GM21381 (cell line): ENCODE measurements at regions not wholly inside any gene's neighbourhood (a gene's known extent, or its start where the extent isn't known, plus 50 kb on each side); places are given as distances from the start of the nearest gene placed in this dataset.
"Not testable (repeated sequence)": the region's sequence is repeated elsewhere in the genome, so short reads cannot be mapped to it uniquely, and the experiment has no call there.

Source experiments
- ATAC-seq: cut with Tn5 transposase; IDR thresholded peaks from one replicate; pipeline ENCODE4 v1.9.1; 2021; ENCODE audit warnings: mild to moderate bottlenecking, moderate library complexity; ENCODE audit not compliant: unreplicated experiment

DNA sequence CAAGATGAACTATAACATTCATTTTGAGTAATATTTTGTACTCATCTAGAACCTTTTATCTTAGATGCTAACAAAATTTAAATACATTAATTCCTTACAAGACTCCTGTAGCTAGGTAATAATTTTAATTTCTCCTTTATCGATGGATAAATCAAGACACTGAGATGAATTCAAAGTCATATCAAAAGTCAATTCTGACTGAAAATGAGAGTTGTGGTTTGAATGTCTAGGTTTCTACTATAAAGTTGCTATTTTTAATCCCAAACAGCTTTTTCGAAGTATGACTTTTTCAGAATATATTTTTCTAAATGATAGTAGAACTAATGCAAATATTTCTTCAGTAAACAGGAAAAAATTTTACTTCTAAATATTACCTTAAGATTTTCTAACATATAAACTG, 491.7 kb upstream of the FAM174A start:
- no peak for ATAC-seq

DNA sequence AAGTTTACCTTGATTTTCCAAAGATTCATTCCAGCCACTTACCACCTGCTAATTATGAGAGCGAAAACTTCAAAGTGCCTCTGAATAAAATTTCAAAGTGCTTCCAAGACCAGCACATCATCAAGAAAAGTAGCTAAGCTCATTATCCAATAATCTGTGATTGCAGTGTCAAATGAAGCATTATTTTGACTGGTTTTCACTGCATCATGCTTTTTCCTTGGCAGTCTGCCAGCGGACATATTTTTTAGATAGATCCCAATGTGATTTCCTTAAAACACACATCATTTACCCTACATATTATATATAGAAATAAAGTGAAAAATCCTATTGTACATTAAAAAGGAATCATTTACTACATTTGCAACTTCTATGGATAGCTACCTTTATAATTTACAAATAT, 508.6 kb upstream of the FAM174A start:
- no peak for ATAC-seq

DNA sequence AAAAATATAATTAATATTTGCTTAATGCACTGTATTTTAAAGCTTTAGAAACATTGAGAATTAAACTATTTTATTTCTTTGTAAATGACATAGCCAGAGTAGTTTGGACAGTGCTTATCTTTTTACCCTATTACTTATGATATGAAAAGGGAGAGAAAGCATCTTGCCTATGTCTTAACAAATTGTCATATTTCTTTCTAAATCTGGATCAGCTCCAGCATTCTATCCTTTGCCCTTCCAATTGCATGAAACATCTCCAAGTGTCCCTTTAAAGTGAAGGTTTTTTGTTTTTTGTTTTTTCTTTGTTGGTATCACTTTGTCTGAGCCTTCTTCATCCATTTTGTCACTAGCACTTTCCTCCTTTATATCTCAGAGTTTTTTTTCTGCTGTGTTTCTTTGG, 511.6 kb upstream of the FAM174A start:
- no peak for ATAC-seq

DNA sequence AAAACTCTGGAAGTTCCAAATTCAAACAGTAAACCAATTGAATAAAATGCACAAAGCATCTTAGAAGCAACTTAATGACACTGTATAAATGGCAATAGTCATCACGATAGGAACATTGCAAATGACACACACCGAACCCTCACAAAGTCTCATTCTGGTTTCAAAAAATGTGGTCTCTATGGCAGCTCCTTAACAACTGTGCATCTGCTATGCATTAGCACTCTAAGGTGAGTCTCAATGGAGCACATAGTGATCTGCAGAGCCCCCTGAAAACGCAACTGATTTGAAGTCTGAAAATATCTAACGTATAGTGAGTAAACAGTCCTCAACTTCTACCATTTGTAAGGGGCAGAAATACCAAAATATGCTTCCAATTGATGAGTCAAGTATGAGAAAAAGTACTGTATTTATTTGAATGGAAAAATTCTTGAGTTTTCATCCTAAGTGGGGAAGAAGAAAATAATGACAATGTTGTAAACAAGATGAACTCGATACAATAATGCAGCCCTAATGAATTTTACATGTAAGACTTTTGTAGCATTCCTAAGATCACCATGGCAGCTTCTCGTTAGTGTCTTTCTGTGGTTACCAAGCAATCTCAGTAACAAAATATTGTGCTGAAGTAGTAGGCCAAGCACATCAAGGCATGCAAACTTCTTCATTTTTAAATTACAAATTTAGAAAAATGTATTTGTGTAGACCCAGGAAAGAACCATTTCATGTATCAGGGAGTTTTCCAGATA, 517.5 kb upstream of the FAM174A start:
- no peak for ATAC-seq

DNA sequence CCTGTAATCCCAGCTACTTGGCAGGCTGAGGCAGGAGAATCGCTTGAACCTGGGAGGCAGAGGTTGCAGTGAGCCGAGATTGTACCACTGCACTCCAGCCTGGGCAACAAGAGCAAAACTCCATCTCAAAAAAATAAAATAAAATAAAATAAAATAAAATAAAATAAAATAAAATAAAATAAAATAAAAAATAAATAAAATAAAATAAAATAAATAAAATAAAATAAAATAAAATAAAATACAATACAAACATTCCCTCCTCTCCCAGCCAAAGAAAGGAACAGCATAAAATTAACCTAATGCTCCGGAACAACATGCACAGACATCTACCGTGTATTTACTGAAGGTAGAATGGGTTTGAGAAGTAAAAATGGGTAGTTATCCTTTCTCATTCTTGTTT, 521.9 kb upstream of the FAM174A start:
- not testable (repeated sequence) for ATAC-seq

DNA sequence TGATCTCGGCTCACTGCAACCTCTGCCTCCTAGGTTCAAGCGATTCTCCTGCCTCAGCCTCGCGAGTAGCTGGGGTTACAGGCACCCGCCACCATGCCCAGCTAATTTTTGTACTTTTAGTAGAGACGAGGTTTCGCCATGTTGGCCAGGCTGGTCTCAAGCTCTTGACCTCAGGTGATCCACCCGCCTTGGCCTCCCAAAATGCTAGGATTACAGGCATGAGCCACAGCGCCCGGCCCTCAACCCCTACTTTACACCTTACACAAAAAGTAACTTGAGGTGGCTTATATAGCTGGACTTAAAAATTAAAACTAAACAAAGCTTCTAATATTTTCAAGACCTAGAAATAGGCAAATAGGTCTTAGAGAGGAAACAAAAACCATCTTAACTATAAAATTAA, 524.0 kb upstream of the FAM174A start:
- ATAC-seq, result not testable (repeated sequence)

DNA sequence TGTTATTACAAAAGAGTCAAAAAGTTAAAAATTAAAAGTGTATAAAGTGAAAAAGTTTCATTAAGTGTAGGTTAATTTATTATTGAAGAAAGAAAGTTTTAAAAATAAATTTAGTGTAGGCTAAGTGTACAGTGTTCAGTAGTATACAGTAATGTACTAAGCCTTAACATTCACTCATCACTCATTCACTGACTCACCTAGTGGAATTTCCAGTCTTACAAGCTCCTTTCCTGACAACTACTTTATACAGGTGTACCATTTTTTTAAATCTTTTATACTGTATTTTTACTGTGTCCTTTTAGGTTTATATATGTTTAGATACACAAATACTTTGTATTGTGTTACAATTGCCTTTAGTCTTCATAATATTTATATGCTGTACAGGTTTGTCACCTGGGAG, 530.2 kb upstream of the FAM174A start:
- no peak for ATAC-seq

DNA sequence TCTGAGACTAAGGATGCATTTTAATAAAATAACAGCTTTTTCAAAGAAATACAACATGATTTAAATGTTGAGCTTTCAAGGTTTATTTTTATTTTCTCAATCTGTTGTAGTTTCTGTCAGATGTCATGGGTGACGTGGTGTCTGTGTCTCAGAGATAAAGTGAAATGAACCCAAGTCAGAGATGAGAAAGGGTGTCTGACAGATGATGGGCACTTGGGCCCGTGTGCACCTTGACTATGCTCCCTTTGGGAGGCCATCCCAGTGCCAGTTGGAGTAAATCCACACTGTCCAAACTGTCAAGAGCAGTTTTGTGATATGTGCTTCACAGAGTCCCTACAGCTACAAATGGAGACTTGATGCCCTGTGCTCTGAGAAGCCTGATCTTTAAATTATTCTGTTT, 536.9 kb upstream of the FAM174A start:
- ATAC-seq, result no peak

DNA sequence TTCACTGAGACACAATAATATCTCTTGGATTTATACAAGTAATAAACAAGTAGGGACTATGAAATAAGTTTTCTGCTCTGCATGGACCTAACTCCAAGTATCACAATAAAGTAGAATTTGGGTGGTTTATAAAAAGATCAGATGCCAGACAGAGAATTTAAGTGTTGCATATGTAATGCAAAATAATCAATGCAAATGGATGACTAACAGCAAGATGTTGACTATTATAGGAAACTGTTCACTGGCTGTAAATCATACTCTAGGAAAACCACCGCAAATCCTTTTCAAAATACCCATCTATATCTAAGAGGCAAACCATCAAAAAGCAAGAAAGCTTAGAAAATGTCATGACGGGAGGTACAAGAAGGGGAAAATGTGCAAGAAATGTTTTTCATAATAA, 539.8 kb upstream of the FAM174A start:
- no peak for ATAC-seq

DNA sequence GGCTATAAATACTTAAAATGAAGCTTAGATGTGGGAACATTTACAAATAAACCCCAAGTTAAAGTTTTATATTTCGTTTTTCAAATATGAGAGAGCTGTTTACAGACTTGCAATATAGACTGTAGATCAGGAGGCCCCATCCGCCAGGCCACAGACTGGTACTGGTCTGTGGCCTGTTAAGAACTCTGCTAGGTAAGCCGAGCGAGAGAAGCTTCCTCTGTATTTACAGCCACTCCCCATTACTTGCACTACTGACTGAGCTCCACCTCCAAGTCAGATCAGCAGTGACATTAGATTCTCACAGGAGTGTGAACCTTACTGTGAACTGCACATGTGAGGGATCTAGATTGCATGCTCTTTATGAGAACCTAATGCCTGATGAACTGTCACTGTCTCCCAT, 561.4 kb upstream of the FAM174A start:
- no peak for ATAC-seq

DNA sequence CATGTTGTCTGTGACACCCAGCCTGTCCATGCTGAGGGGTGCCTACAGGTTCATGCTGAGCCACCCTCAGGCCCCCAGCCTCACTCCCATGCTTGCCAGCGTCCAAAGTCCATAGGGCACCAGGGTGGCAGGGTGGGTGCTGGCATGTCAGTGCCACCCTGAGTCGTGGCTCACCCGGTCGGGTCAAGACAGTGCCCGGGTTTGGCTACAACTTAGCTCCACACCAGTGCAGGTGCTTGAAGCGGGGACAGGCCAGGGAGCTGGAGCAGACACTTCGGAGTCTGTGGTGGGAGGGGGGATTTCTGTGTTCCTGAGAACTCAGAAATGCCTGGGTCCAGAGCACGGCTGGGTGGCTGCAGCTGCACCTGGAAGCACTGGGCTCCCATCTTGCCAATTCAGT, 579.2 kb upstream of the FAM174A start:
- ATAC-seq, result no peak

DNA sequence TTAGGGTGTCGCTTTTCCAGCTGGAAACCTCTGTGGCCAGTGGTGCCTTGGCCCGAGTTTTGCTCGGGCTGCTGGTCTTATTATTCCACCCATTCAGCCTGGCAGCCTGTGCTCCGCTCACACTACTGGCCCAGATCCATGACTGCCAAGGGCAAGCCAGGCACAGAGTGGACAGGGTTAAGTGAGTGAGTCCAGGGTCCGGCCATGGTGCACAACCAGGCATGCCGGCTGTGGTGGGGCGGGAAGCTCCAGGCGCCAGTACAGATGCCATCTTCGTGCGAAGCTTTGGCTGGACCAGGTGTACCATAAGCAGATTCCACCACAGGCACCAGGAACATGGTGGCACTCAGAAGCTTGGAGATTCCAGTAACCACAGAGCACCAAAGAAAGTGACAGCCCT, 580.2 kb upstream of the FAM174A start:
- no peak for ATAC-seq

DNA sequence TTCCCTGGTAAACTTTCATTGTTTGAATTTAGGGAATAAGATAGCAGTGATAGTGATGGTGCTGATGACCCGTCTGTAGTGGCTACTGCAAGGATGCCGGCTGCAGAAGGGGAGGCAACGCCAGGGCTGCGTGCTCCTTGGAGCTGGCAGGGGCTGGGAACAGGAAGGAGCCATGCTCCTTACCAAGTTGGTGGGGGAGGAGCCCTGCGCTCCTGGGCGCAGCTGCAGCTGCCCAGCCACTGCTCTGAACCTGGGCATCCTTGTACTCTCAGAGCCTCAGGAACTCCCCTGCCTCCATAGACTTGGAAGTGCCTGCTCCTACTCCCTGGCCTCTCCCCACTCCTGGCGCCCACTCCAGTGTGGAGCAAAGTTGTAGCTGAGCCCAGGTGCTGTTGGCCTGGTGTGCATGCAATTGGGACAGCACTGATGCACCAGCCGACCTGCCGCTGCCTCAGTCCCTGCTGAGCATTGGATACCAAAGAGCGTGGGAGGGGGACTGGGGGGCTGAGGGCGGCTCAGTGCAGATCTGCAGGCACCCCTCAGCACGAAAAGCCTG, 585.1 kb upstream of the FAM174A start:
- ATAC-seq, result no peak

DNA sequence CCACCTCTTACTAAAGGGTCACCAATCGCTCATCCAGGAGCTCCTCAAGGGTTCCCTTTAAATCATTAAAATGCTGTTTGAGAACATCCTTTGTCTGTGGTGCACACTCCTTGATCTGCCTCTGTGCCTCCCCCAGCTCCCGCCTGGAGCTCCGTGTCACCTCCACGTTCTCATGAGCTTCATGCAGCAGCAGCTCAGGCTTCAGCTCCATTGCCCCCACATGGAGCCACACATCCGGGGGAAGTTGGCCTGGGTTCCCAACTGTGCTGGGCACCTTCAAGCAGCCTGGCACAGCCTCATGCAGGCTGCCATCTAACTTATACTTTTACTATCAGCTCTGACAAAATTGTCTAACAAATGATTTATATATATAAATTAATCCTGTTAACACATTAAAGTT, 585.8 kb upstream of the FAM174A start:
- ATAC-seq, result no peak

DNA sequence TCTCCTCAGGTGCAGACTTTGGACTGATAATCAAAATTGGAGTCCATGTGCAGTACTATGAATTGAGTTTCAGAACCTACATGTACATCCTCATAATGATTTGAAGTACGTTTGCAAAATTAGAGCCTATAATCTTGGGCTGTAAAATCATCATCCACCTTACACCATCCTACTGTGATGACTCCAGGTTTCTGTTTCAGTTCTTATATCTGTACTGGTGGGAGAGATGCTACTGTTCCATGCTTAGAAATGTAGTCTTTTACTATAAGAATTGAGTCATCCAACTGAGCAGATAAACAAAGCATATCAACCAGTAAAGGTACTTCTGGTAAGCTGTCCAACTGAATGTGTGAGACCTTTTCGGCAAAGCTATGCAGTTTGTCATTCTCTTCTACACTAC, 586.3 kb upstream of the FAM174A start:
- no peak for ATAC-seq

DNA sequence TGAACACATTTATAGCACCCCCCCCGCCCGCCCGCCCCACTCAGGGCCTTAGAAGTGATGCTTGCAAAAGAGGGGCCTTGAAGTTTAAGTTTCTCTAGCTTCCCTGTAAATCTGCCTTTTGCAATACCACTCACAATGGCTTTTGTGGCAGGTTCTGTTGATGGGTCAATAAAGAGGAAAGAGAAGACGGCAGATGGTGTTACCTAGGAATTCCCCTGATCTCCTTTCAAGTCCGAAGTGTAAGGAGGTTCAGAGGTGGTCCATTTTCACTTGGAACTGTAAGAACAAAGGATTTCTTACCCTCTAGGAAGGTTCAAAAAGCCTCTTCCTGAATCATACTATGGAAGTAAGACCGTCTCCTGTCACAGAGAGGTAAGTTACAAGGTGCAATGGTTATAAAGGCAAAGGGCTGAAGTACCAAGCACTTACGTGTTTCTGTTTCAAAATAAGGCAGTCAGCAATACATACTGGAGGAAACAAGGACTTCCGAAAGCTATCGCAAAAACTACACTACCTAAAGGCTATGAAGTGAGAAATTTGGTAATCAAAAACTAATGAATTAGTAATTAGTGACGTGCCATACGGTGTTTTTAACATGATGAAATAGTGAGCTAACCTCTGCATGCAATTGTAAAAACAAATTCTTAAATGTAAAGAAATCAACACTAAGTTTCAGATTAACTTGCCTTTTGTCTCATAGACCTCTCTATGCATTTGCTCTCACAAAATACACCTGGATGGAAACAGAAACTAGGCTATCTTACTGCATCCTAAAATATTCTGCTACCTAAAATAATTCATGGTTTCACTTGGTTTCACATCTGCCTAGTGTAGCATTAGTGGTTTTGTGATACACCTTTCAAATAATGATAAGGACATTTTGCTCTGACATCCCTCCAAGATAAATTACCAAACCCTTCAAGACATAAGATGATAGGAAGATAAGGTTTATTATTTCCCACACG, 589.4 kb upstream of the FAM174A start:
- ATAC-seq, result no peak

DNA sequence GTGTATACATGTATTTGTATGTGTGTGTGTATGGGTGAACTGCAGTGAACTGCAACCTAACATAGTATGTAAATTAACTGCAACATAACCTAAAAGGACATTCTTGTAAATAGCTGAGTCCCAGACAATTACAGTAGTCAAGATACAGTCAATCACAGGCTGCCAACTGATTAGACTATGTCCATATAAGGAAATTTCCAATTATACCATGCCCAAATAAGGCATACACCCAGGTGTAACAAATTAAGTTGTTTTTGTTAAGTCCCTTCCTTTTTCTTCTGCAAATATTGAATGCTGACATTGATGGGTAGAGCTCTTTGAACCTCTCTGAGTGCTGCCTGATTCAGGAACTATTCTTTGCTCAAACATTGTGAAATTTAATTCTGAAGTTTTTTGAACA, 594.6 kb upstream of the FAM174A start:
- no peak for ATAC-seq

DNA sequence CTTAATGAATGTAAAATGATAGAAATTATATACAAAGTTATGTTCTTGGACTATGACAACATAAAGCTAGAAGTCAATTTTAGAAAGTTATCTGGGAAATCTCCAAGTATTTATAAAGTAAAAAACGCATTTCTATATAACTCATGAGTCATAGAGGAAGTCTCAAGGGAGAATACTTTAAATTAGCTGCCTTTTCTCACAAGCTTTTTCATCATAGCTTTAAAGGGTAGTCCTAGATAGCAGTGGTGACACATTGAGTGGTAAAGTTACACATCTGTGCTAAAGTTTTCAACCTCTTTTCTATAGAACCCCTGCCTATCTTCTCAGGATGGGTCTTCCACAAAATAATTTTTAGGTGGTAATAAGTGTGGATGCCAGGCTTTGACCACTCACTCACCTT, 598.3 kb upstream of the FAM174A start:
- ATAC-seq, result no peak

DNA sequence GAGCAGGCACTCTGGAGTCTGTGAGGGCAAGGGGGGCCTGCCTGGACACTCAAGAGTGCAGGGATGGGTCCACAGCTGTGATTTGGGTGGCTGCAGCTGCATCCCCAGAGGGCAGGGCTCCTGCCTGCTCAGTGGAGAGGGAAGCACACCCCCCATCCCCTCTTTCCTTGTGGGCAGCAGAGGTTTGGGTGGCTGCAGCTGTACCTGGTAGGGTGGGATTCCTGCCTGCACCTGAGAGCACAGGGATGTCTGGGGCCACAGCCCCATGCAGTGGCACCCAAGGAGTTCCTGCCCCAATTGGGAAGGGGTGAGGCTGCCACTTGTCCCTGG, 605.4 kb upstream of the FAM174A start:
- no peak for ATAC-seq

DNA sequence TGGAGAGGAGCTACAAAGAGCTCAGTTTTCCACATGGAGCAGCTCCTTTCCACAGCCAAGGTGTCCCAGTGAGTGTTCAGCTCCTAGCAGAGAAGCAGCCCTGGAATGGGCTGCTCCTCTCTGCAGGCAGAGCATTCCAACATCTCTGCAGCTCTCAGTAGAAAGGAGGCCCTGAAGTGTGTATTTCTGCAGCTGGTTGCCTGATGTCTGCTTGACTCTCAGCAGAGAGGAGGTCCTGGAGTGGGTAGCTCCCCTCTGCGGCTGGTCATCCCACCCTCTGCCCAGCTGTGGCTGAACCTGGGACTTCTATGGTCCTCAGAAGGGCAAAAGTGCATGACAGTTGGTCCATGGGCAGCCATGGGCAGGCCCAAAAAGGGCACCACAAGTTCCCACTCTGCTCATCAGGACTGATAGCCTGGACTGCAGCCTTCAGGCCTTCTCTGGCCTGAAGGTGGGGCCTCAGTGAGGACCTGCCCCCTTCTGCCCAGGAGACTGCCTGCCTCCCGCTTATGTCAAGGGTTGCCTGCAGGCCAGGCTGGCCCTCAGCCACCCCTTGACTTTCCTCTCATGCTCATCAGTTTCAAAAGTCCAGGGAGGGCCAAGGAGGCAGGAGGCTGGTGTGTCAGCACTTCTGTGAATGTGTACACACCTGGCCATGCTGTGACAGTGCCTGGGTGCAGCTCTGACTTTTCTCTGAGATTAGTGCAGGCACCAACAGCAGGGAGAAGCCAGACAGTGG, 605.9 kb upstream of the FAM174A start:
- no peak for ATAC-seq

DNA sequence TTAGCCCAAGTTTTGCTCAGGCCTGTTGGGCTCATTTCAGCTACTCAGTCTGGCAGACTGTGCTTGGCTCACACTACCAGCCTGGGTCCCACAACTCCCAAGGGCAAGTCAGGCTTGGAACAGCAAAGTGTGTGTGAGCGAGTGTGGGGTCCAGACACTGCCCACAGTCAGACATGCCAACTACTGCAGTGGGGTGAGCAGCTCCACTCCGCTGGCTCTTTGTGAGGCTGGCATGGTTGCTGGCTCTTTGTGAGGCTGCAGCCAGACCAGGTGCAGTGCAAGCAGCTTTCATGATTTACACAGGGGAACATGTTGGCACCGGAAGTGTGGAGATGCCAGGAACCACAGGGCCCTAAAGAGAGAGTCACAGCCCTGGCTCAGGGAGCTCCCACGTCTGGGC, 606.7 kb upstream of the FAM174A start:
- ATAC-seq, result no peak
